Glomerular endothelial cell (primary cell): ENCODE measurements at regions not wholly inside any gene's neighbourhood (a gene's known extent, or its start where the extent isn't known, plus 50 kb on each side); places are given as distances from the start of the nearest gene placed in this dataset.
"Not testable (repeated sequence)": the region's sequence is repeated elsewhere in the genome, so short reads cannot be mapped to it uniquely, and the experiment has no call there.

Experiments
- DNase-seq: peaks from one replicate; pipeline ENCODE4 v3.0.0-alpha.2; 2011; ENCODE audit warnings: low read depth, low spot score; ENCODE audit errors: extremely low read depth

DNA sequence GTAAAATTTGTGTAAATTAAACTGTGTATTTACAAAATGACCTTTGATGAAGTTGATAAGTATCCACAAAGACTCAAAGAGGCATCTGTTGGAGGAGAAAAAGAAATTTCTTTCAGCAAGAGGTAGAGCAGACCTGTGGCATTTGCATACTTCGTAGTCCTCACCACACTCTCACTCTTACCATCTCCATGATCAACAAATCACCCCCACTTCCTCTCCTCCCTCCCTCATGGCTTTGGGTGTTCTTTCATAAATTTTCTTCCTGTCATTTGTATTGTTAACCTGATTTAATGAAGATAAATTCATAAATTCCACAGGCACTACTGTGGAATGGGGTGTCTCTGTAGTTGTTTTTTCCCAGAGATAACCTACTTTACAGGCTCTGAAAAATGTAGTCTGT is 366.5 kb downstream of the ZNF674 start:
- DNase-seq = no peak

DNA sequence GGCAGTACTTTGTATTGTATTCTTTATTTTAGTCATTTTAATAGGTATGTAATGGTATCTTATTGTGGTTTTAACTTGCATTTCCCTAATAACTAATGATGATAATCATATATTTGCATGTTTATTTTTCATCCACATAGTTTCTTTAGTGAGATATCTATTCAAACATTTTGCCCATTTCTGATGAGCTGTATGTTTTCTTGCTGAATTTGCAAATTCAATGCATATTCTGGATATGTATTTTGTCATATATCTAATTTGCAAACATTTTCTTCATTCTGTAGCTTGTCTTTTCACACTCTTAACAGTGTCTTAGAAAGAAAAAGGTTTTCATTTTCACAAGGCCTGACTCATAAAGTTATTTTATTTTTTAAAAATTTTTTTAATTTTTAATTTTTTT is 372.1 kb downstream of the ZNF674 start:
- DNase-seq = no peak

DNA sequence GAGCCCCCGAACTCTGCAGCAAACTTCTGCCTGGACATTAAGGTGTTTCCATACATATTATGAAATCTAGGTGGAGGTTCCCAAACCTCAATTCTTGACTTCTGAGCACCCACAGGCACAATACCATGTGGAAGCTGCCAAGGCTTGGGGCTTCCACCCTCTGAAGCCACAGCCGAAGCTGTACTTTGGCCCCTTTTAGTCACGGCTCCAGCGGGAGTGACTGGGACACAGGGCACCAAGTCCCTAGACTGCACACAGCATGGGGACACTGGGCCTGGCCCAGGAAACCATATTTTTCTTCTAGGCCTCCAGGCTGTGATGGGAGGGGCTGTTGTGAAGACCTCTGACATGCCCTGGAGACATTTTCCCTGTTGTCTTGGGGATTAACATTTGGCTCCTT is 373.8 kb downstream of the ZNF674 start:
- DNase-seq = not testable (repeated sequence)

DNA sequence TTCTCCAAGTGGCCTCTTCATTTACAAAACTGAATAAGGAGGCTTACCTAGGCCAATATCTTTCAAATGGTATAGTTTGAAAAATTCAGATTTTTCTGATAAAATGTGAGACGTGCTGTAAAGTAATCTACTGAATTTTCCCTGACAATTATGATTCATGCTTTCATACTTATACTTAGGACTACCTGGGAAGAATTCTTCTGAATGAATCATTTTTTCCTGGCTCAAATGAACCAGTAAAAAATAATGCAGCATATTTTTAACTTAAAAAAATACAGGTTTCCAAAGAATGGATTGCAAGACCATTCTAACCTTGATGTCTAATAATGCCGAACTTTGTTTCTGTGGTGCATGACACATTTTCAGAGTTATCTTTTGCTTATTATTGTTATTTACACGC is 375.4 kb downstream of the ZNF674 start:
- DNase-seq = no peak

- DNase-seq = no peak
These were observed 377.0 kb downstream of the ZNF674 start for GRCh38 chrX:46168254-46168653.

DNA sequence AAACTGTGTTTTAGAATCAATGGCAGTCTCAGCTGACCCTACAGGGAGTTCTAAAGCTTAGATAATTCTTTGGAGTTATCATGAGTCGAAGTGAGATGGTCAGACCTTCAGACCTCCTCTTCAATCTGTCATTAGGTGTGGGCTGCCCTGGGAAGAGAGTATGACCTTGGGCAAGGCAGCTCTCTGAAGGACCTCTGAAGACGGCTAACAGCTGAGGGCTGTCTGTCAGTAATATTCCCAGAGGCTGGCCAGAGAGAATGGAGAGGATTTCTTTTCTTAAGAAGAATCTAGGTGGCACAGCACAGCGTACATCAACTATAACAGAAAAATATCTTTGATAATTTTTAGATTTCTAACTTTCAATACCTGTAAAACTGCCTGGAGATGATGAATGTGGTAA is 379.4 kb downstream of the ZNF674 start:
- no peak for DNase-seq

GRCh38 chrX:46165411-46165810 is 379.8 kb downstream of the ZNF674 start:
- no peak for DNase-seq

GRCh38 chrX:46152756-46153155 is 392.5 kb downstream of the ZNF674 start:
- no peak for DNase-seq

GRCh38 chrX:46151332-46151731 is 393.9 kb downstream of the ZNF674 start:
- not testable (repeated sequence) for DNase-seq

DNA sequence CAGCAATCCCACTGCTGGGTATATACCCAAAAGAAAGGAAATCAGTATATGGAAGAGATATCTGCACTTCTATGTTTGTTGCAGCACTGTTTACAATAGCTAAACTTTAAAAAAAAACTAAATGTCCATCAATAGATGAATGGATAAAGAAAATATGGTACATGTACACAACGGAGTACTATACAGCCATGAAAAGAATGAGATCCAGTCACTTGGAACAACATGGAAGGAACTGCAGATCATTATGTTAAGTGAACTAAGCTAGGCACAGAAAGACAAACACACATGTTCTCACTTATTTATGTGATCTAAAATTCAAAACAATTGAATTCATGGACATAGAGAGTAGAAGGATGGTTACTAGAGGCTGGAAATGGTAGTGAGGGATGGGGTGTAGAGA is 400.7 kb downstream of the ZNF674 start:
- DNase-seq = no peak

GRCh38 chrX:46140272-46140671 is 404.9 kb downstream of the ZNF674 start:
- no peak for DNase-seq

DNA sequence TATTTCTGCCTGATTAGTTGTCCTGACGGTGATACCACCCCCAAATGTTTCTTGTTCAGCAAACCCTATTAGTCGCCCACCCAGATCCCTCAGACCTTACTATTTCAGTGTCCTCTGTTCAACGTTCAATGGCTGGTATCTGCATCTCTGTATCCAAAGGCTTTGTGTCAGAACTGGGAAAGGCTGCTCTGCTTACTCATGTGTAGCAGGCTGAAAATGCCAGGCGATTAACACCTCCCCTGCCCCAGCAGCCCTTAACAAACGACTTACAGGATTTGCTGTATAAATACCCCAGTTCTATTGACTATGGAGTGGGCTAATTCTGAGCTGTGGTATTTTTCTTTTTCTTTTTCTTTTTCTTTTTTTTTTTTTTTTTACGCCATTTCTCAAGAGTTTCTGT is 415.0 kb downstream of the ZNF674 start:
- no peak for DNase-seq

DNA sequence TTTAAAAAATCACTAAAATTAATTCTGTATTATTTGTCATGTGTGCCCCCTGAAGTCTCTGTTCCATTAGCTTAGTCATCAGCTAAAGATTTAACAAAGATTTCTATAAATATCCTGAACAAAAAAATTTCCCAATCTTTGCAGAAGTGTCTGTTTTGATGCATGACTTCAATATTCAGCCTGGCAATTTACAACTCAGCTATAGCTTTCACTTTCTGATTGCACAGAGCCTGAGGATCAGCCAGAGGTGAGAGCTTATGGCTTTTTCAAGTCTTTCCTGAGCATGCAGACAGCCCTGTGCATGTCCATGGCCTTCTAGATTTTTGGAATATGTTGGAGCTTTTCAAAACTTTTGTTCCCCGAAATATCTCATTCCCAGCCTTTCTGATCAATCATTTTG is 420.1 kb downstream of the ZNF674 start:
- DNase-seq = no peak

GRCh38 chrX:46117234-46117633 is 428.0 kb downstream of the ZNF674 start:
- no peak for DNase-seq

GRCh38 chrX:46087310-46087709 is 457.9 kb downstream of the ZNF674 start:
- not testable (repeated sequence) for DNase-seq

DNA sequence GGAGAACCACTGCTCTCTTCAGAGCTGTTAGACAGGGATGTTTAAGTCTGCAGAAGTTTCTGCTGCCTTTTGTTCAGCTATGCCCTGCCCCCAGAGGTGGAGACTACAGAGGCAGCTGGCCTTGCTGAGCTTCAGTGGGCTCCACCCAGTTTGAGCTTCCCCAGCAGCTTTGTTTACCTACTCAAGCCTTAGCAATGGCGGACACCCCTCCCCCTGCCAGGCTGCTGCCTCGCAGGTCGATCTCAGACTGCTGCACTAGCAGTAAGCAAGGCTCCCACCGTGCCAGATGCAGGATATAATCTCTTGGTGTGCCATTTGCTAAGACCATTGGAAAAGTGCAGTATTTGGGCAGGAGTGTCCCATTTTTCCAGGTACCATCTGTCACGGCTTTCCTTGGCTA is 465.1 kb downstream of the ZNF674 start:
- not testable (repeated sequence) for DNase-seq

DNA sequence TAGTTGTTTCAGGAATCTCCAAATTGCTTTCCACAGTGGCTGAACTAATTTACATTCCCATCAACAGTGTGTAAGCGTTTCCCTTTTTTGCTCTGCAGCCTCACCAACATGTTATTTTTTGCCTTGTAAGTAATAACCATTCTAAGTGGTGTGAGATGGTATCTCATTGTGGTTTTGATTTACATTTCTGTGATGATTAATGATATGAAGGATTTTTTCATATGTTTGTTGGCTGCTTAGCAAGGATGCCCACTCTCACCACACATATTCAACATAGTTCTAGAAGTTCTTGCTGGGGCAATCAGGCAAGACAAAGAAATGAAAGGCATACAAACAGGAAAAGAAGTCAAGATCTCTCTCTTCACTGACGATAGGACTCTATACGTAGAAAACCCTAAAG is 472.4 kb downstream of the ZNF674 start:
- DNase-seq = no peak

GRCh38 chrX:46072372-46072771 is 472.8 kb downstream of the ZNF674 start:
- DNase-seq = no peak

DNA sequence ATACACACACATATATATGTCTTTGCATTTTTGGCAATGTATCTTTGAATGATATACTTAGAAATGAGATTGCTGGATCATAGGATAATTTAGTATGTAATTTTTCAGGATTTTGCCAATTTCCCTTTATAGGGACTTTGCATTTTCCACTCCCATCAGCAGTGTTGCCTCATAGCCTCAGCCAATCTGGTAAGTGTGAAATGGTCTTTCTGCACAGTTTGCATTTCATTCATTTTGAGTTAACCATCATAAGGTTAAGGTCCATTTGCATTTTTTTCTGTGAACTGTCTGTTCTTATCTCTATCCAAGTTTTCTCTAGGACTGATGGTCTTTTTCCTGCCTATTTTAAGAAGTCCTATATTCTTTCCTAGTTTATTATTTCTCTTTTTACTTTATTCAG is 474.8 kb downstream of the ZNF674 start:
- DNase-seq = no peak

DNA sequence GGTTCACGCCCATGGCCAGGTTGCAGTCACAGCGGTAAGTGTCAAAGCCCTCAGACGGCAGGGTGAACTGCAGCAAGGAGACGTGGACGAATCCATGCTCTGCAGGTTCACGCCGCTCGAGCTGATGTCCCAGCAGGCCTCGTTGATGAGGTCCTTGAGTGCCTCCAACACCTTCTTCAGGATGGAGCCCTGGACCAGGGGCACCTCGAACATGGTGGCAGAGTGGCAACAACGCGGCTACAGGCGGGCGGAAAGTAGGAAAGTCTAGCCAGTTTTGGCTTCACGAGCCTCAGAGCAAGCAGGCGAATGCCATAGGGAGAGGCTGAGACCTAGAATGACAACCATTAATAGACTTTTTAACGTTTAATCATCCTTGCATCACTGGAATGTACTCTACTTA is 485.9 kb downstream of the ZNF674 start:
- no peak for DNase-seq

GRCh38 chrX:46044486-46044885 is 500.7 kb downstream of the ZNF674 start:
- no peak for DNase-seq

DNA sequence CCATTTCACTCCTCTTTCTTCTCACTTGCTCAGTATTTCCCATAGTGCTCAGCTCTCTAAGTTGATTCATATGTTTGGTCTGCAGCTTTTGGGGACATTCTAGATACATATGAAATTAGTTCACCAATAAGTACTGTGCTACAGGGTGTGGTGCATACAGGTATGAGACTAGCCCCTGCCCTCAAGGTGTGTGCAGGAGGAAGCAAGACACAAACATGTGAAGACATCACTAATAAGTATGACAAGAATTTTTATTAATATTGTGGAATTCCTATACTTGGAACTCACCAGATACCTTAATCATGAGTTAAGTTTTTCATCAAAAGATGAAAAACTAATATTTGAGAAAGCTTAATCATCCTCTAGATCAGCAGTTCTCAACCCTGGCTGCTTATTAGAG is 505.2 kb downstream of the ZNF674 start:
- no peak for DNase-seq

GRCh38 chrX:46039526-46039925 is 505.7 kb downstream of the ZNF674 start:
- DNase-seq = no peak

DNA sequence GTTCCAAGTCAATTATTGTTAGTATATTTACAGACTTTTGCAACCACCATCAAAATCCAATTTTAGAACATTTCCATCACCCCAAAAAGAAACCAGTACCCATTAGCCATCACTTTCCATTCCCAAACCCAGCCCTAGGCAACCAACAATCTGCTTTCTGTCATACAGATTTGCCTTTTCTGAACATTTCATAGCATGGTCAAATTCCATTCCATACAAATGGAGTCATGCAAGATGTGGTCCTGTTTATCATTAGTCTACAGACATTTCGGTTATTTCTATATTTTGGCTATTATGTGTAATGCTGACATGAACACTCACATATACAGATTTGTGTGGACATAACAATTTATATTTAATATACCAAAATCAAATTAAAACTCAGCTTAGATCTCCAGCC is 508.7 kb downstream of the ZNF674 start:
- no peak for DNase-seq
